HEK293 (cell line): ENCODE measurements at regions not wholly inside any gene's neighbourhood (a gene's known extent, or its start where the extent isn't known, plus 50 kb on each side); places are given as distances from the start of the nearest gene placed in this dataset.

Source experiments
- CTCF ChIA-PET: fragments of 350-600 bp; formaldehyde crosslinking; extraction: SDS; loops from one replicate; lab custom pipeline; 2021; ENCODE audit warnings: antibody characterized with exemption; lab: Yijun Ruan, JAX
- POLR2A ChIA-PET: fragments of 300-600 bp; formaldehyde crosslinking; extraction: SDS; loops from one replicate; lab custom pipeline; 2020; ENCODE audit warnings: antibody characterized with exemption, inconsistent platforms; lab: Yijun Ruan, JAX
- H3K27ac ChIP-seq: fragments of 200-500 bp; sonication (Bioruptor generic); 2 replicates; pipeline ENCODE4 v1.5.1; 2014; ENCODE audit warnings: low read depth, low read length, control low read depth, inconsistent platforms; ENCODE audit errors: extremely low read depth
- H3K36me3 ChIP-seq, 2 experiments: fragments of 200-500 bp in 1 of 2; sonication (Bioruptor generic) in 1 of 2; 1 replicate in 1 of 2; 2 replicates in 1 of 2; pipeline ENCODE4 v1.5.1; 2014 to 2017; ENCODE audit warnings: inconsistent platforms in 2 of 2, low read length in 2 of 2; ENCODE audit not compliant: control insufficient read depth in 2 of 2, insufficient read depth in 1 of 2
- H3K4me1 ChIP-seq: fragments of 200-500 bp; sonication (Bioruptor generic); 2 replicates; pipeline ENCODE4 v1.5.1; 2014; ENCODE audit warnings: mild to moderate bottlenecking, low read length, inconsistent platforms; ENCODE audit not compliant: control insufficient read depth, insufficient read depth
- H3K4me3 ChIP-seq: 2 replicates; pipeline ENCODE4 v1.5.1; 2011; ENCODE audit warnings: low read depth, mild to moderate bottlenecking, control low read depth, low read length, moderate library complexity
- H3K9me3 ChIP-seq: fragments of 200-500 bp; sonication (Bioruptor generic); 2 replicates; pipeline ENCODE4 v1.5.1; 2014; ENCODE audit warnings: low read depth, low read length, inconsistent platforms; ENCODE audit not compliant: control insufficient read depth, insufficient read depth
- KLF7 ChIP-seq: fragments of 450-650 bp; formaldehyde crosslinking; IDR thresholded peaks from 2 replicates; pipeline ENCODE4 v1.5.1; 2016; ENCODE audit warnings: missing biosample characterization, missing genetic modification characterization, borderline replicate concordance
- MYNN ChIP-seq: fragments of 450-650 bp; formaldehyde crosslinking; IDR thresholded peaks from 2 replicates; pipeline ENCODE4 v1.5.1; 2016; ENCODE audit warnings: missing biosample characterization, missing genetic modification characterization, borderline replicate concordance
- SALL2 ChIP-seq: fragments of 450-650 bp; formaldehyde crosslinking; IDR thresholded peaks from 2 replicates; pipeline ENCODE4 v1.5.0; 2017; ENCODE audit warnings: missing biosample characterization, mild to moderate bottlenecking, missing genetic modification characterization, borderline replicate concordance
- SCRT1 ChIP-seq: fragments of 450-650 bp; formaldehyde crosslinking; IDR thresholded peaks from 2 replicates; pipeline ENCODE4 v1.5.1; 2016; ENCODE audit warnings: missing biosample characterization, missing genetic modification characterization, borderline replicate concordance
- YY1 ChIP-seq: fragments of 450-650 bp; formaldehyde crosslinking; IDR thresholded peaks from 2 replicates; pipeline ENCODE4 v1.5.1; 2018; ENCODE audit warnings: missing biosample characterization, missing genetic modification characterization
- ZBTB17 ChIP-seq: fragments of 450-650 bp; formaldehyde crosslinking; IDR thresholded peaks from 2 replicates; pipeline ENCODE4 v1.5.1; 2016; ENCODE audit warnings: missing biosample characterization, missing genetic modification characterization
- ZNF223 ChIP-seq: fragments of 450-650 bp; formaldehyde crosslinking; IDR thresholded peaks from 2 replicates; pipeline ENCODE4 v1.5.1; 2016; ENCODE audit warnings: missing biosample characterization, missing genetic modification characterization
- ZNF341 ChIP-seq: fragments of 450-650 bp; formaldehyde crosslinking; IDR thresholded peaks from 2 replicates; pipeline ENCODE4; 2016; ENCODE audit warnings: low read depth, missing biosample characterization, missing genetic modification characterization
- ZNF37A ChIP-seq: fragments of 450-650 bp; IDR thresholded peaks from 2 replicates; pipeline ENCODE4 v1.5.1; 2018; ENCODE audit warnings: missing biosample characterization, missing genetic modification characterization
- ZNF404 ChIP-seq: fragments of 450-650 bp; formaldehyde crosslinking; IDR thresholded peaks from 2 replicates; pipeline ENCODE4 v1.5.1; 2017; ENCODE audit warnings: missing biosample characterization, missing genetic modification characterization
- ZNF555 ChIP-seq: fragments of 450-650 bp; formaldehyde crosslinking; conservative IDR thresholded peaks from 2 replicates; pipeline ENCODE4 v1.5.1; 2017; ENCODE audit warnings: missing biosample characterization, mild to moderate bottlenecking, missing genetic modification characterization, inconsistent platforms
- ZNF621 ChIP-seq: fragments of 450-650 bp; formaldehyde crosslinking; IDR thresholded peaks from 2 replicates; pipeline ENCODE4 v1.5.1; 2017; ENCODE audit warnings: missing biosample characterization, missing genetic modification characterization
- ZNF791 ChIP-seq: fragments of 450-650 bp; formaldehyde crosslinking; IDR thresholded peaks from 2 replicates; pipeline ENCODE4 v1.5.1; 2016; ENCODE audit warnings: missing biosample characterization, missing genetic modification characterization
- ZNF837 ChIP-seq: fragments of 450-650 bp; formaldehyde crosslinking; IDR thresholded peaks from 2 replicates; pipeline ENCODE4 v1.5.1; 2016; ENCODE audit warnings: missing biosample characterization, missing genetic modification characterization
- ZSCAN16 ChIP-seq: fragments of 450-650 bp; formaldehyde crosslinking; IDR thresholded peaks from 2 replicates; pipeline ENCODE4 v1.5.1; 2016; ENCODE audit warnings: missing biosample characterization, missing genetic modification characterization
- TF ChIP-seq, protein P1 (sequence below): fragments of 450-650 bp; formaldehyde crosslinking; optimal IDR thresholded peaks from 2 replicates; pipeline ENCODE3; 2016; ENCODE audit warnings: missing biosample characterization, mild to moderate bottlenecking, missing genetic modification characterization
- TF ChIP-seq, protein P2 (sequence below): fragments of 450-650 bp; formaldehyde crosslinking; IDR thresholded peaks from 2 replicates; pipeline ENCODE4 v1.5.1; 2016; ENCODE audit warnings: missing biosample characterization, missing genetic modification characterization, low read depth
- TF ChIP-seq, protein P3 (sequence below): fragments of 450-650 bp; formaldehyde crosslinking; IDR thresholded peaks from 2 replicates; pipeline ENCODE4 v1.5.1; 2016; ENCODE audit warnings: missing biosample characterization, missing genetic modification characterization

DNA sequence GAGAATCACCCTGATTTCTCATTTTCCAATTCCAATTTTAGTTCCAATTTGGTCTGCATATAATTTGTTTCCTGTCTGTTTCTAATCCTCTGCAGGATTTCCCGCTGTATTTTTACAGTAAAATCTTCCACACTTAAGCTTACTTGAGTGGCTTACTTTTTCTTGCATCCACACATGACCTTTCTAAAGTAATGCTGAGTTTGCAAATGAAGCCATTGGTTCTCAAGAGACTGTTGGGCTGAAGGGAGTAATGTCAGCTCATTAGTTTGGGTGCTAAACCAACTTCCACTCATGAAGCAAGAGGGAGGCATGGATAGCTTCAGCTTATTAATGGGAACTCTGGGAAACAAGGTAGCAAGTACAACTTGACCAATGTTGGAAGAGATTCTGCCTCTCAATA is 146.4 kb downstream of the SNX10 start:
- Histone ChIP-seq H3K4me3 (no peak overlapping the region), H3K9me3 (no peaks in the 10 kb centered on the region), H3K27ac (no peak overlapping the region), H3K36me3 (no peaks in the 10 kb centered on the region), H3K4me1 (peaks cover 15% of the 10 kb centered on the region)
- ChIA-PET POLR2A (no interaction called here), CTCF (interaction anchor here (0.6 to 1.7 kb wide), 4 partner anchors 42 to 66 kb away, joined by 3 to 4 read pairs (median 4); no protein-coding TSS in a partner anchor)
- no peak for TF ChIP-seq ZNF555 (tag by site-specific recombination)
- TF ChIP-seq ZBTB17 (tag by site-specific recombination): no peak
- no peak for TF ChIP-seq ZNF404 (tag by site-specific recombination)
- TF ChIP-seq SALL2 (tag by site-specific recombination): no peak
- TF ChIP-seq ZSCAN16 (tag by site-specific recombination): no peak
- no peak for TF ChIP-seq YY1

DNA sequence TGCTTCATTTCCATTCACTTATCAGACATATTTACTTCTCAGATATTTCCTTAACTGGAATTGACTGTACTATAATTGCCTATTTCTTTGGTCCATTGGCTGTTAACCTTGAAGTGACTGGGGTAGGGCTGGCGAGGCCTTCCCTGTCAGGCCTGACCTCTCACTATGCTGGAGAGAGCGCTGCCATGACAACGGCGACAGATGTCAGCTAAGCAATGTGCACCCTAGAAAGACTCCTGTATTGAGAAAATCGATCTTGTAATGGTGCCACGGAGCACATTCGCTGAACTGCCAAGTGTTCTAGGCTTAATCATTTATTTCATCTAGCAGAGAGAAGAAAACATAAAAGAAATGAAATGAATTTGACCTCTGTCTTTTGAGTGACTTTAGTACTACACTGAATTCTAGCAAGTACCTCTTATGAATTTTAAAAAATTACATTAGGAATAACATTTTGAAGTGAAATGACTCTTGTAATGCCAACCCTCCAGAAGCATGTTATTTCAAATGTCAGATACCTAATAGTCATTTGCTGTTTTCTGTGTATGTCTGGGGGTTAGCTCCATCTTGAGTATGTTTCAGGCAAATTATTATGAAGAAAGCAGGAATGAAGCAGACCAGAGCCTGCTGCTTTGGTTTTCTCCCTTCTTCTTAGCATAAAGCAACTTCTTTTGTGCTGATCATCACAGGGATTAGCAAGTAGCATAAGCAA is 148.0 kb downstream of the SNX10 start:
- Histone ChIP-seq H3K9me3 (no peaks in the 10 kb centered on the region), H3K36me3 (no peaks in the 10 kb centered on the region), H3K27ac (peak overlapping the region; percentile 55; the same call in 1 of the 2 replicates), H3K4me1 (peaks cover 15% of the 10 kb centered on the region)
- POLR2A ChIA-PET: interaction anchor here (1.0 kb wide), 1 partner anchor 52 kb away, joined by 3 read pairs; no protein-coding TSS in a partner anchor
- TF ChIP-seq MYNN (no peak), ZNF341 (tag by site-specific recombination) (no peak), SCRT1 (tag by site-specific recombination) (no peak), KLF7 (tag by site-specific recombination) (no peak), ZNF621 (tag by site-specific recombination) (no peak), ZNF791 (tag by site-specific recombination) (no peak), ZNF223 (tag by site-specific recombination) (no peak), ZNF37A (tag by site-specific recombination) (no peak), ZNF837 (tag by site-specific recombination) (no peak)
- TF ChIP-seq, protein P1, sequence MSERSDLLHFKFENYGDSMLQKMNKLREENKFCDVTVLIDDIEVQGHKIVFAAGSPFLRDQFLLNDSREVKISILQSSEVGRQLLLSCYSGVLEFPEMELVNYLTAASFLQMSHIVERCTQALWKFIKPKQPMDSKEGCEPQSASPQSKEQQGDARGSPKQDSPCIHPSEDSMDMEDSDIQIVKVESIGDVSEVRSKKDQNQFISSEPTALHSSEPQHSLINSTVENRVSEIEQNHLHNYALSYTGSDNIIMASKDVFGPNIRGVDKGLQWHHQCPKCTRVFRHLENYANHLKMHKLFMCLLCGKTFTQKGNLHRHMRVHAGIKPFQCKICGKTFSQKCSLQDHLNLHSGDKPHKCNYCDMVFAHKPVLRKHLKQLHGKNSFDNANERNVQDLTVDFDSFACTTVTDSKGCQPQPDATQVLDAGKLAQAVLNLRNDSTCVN (tag by site-specific recombination): no peak
- TF ChIP-seq, protein P2, sequence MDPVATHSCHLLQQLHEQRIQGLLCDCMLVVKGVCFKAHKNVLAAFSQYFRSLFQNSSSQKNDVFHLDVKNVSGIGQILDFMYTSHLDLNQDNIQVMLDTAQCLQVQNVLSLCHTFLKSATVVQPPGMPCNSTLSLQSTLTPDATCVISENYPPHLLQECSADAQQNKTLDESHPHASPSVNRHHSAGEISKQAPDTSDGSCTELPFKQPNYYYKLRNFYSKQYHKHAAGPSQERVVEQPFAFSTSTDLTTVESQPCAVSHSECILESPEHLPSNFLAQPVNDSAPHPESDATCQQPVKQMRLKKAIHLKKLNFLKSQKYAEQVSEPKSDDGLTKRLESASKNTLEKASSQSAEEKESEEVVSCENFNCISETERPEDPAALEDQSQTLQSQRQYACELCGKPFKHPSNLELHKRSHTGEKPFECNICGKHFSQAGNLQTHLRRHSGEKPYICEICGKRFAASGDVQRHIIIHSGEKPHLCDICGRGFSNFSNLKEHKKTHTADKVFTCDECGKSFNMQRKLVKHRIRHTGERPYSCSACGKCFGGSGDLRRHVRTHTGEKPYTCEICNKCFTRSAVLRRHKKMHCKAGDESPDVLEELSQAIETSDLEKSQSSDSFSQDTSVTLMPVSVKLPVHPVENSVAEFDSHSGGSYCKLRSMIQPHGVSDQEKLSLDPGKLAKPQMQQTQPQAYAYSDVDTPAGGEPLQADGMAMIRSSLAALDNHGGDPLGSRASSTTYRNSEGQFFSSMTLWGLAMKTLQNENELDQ: no peak
- TF ChIP-seq, protein P3, sequence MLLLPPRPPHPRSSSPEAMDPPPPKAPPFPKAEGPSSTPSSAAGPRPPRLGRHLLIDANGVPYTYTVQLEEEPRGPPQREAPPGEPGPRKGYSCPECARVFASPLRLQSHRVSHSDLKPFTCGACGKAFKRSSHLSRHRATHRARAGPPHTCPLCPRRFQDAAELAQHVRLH (tag by site-specific recombination): no peak
- TF ChIP-seq, all 188 proteins: peak for 0
- no peak overlapping the region for H3K4me3 ChIP-seq
- CTCF ChIA-PET: no interaction called here
